ENCODE measurements at regions not wholly inside any gene's neighbourhood (a gene's known extent, or its start where the extent isn't known, plus 50 kb on each side); places are given as distances from the start of the nearest gene placed in this dataset.
"Not testable (repeated sequence)": the region's sequence is repeated elsewhere in the genome, so short reads cannot be mapped to it uniquely, and the experiment has no call there.

GRCh38 chr12:113534555-113534954 lies 62.9 kb upstream of the LHX5 start:
- Histone ChIP-seq H3K79me2 (ENCODE audit: low read length) (no peaks in the 10 kb centered on the region), H3K4me3 (ENCODE audit: low read length) (no peak overlapping the region), H3K9me3 (replicated peaks; ENCODE audit: insufficient read depth, low read length) (no peaks in the 10 kb centered on the region), H3F3A (ENCODE audit: insufficient read depth, low read length) (no peaks in the 10 kb centered on the region), H2AFZ (ENCODE audit: low read length) (no peak overlapping the region), H3K4me2 (ENCODE audit: low read depth, low read length) (no peak overlapping the region), H3K9ac (ENCODE audit: low read length) (no peak overlapping the region), H4K20me1 (ENCODE audit: insufficient read depth, low read length) (no peaks in the 10 kb centered on the region), H3K4me1 (ENCODE audit: low read length) (no peaks in the 10 kb centered on the region), H3K36me3 (replicated peaks; ENCODE audit: insufficient read depth, low read length) (no peaks in the 10 kb centered on the region), H3K27ac (ENCODE audit: low read length) (no peak overlapping the region), H3K27me3 (replicated peaks; ENCODE audit: insufficient read depth, low read length) (peaks cover 11% of the 10 kb centered on the region), H3K9me2 (replicated peaks; ENCODE audit: insufficient read depth, low read length) (no peaks in the 10 kb centered on the region)
- no peak for DNase-seq
- TF ChIP-seq EZH2 (optimal IDR thresholded peaks at IDR 0.05; ENCODE audit: low read depth, low read length) (no peak), EZH2phosphoT487 (IDR thresholded peaks at IDR 0.05; ENCODE audit: low read length) (no peak), CTCF (IDR thresholded peaks at IDR 0.05; ENCODE audit: low read length) (no peak)

- Histone ChIP-seq H3K79me2 (ENCODE audit: low read length) (no peaks in the 10 kb centered on the region), H4K20me1 (ENCODE audit: insufficient read depth, low read length) (no peaks in the 10 kb centered on the region), H3K4me3 (ENCODE audit: low read length) (no peak overlapping the region), H3K9ac (ENCODE audit: low read length) (no peak overlapping the region), H3K27ac (ENCODE audit: low read length) (no peak overlapping the region), H3K36me3 (replicated peaks; ENCODE audit: insufficient read depth, low read length) (no peaks in the 10 kb centered on the region), H3K9me3 (replicated peaks; ENCODE audit: insufficient read depth, low read length) (no peaks in the 10 kb centered on the region), H3K4me2 (ENCODE audit: low read depth, low read length) (no peak overlapping the region), H3F3A (ENCODE audit: insufficient read depth, low read length) (no peaks in the 10 kb centered on the region), H3K27me3 (replicated peaks; ENCODE audit: insufficient read depth, low read length) (peaks cover 11% of the 10 kb centered on the region), H3K4me1 (ENCODE audit: low read length) (no peaks in the 10 kb centered on the region), H2AFZ (ENCODE audit: low read length) (no peak overlapping the region), H3K9me2 (replicated peaks; ENCODE audit: insufficient read depth, low read length) (no peaks in the 10 kb centered on the region)
- TF ChIP-seq EZH2phosphoT487 (IDR thresholded peaks at IDR 0.05; ENCODE audit: low read length) (no peak), CTCF (IDR thresholded peaks at IDR 0.05; ENCODE audit: low read length) (no peak), EZH2 (optimal IDR thresholded peaks at IDR 0.05; ENCODE audit: low read depth, low read length) (no peak)
- DNase-seq = no peak
These were observed 62.2 kb upstream of the LHX5 start for GRCh38 chr12:113533842-113534375.

GRCh38 chr12:113532292-113532691 lies 60.6 kb upstream of the LHX5 start:
- Histone ChIP-seq H3K27ac (ENCODE audit: low read length) (no peak overlapping the region), H3K9me3 (replicated peaks; ENCODE audit: insufficient read depth, low read length) (no peaks in the 10 kb centered on the region), H3K9me2 (replicated peaks; ENCODE audit: insufficient read depth, low read length) (no peaks in the 10 kb centered on the region), H3K4me3 (ENCODE audit: low read length) (no peak overlapping the region), H3K27me3 (replicated peaks; ENCODE audit: insufficient read depth, low read length) (peaks cover 11% of the 10 kb centered on the region), H3F3A (ENCODE audit: insufficient read depth, low read length) (no peaks in the 10 kb centered on the region), H3K4me1 (ENCODE audit: low read length) (no peaks in the 10 kb centered on the region), H4K20me1 (ENCODE audit: insufficient read depth, low read length) (no peaks in the 10 kb centered on the region), H3K36me3 (replicated peaks; ENCODE audit: insufficient read depth, low read length) (no peaks in the 10 kb centered on the region), H3K4me2 (ENCODE audit: low read depth, low read length) (no peak overlapping the region), H3K9ac (ENCODE audit: low read length) (no peak overlapping the region), H2AFZ (ENCODE audit: low read length) (no peak overlapping the region), H3K79me2 (ENCODE audit: low read length) (no peaks in the 10 kb centered on the region)
- TF ChIP-seq EZH2phosphoT487 (IDR thresholded peaks at IDR 0.05; ENCODE audit: low read length) (no peak), EZH2 (optimal IDR thresholded peaks at IDR 0.05; ENCODE audit: low read depth, low read length) (no peak), CTCF (IDR thresholded peaks at IDR 0.05; ENCODE audit: low read length) (no peak)
- no peak for DNase-seq

- not testable (repeated sequence) for H3K79me2 ChIP-seq (ENCODE audit: low read length); H3K9me3 ChIP-seq (replicated peaks; ENCODE audit: insufficient read depth, low read length); DNase-seq; H3K4me2 ChIP-seq (ENCODE audit: low read depth, low read length); H4K20me1 ChIP-seq (ENCODE audit: insufficient read depth, low read length); H3K9ac ChIP-seq (ENCODE audit: low read length); H3K4me1 ChIP-seq (ENCODE audit: low read length); H3K36me3 ChIP-seq (replicated peaks; ENCODE audit: insufficient read depth, low read length); H3K4me3 ChIP-seq (ENCODE audit: low read length); H2AFZ ChIP-seq (ENCODE audit: low read length); H3K27ac ChIP-seq (ENCODE audit: low read length); H3K9me2 ChIP-seq (replicated peaks; ENCODE audit: insufficient read depth, low read length); H3F3A ChIP-seq (ENCODE audit: insufficient read depth, low read length)
- peaks cover 11% of the 10 kb centered on the region for H3K27me3 ChIP-seq (replicated peaks; ENCODE audit: insufficient read depth, low read length)
These were observed 59.4 kb upstream of the LHX5 start for GRCh38 chr12:113531073-113531472.
